Hepatocyte (in vitro differentiated cells): ENCODE measurements at regions not wholly inside any gene's neighbourhood (a gene's known extent, or its start where the extent isn't known, plus 50 kb on each side); places are given as distances from the start of the nearest gene placed in this dataset.

Source experiments
- CTCF ChIP-seq: fragments of 200-600 bp; sonication (generic); IDR thresholded peaks from 2 replicates; pipeline ENCODE4 v1.5.1; 2016; ENCODE audit warnings: antibody characterized with exemption, mild to moderate bottlenecking; ENCODE audit not compliant: poor library complexity
- EZH2 ChIP-seq: fragments of 200-600 bp; sonication (generic); IDR thresholded peaks from 2 replicates; pipeline ENCODE4 v1.6.1; 2016; ENCODE audit warnings: antibody characterized with exemption, mild to moderate bottlenecking, borderline replicate concordance

- TF ChIP-seq CTCF (no peak), EZH2 (no peak)
Observed at GRCh38 chr1:237981223-237981622, 90.5 kb upstream of the ZP4 start.
